HL-60 (cell line): ENCODE measurements at regions not wholly inside any gene's neighbourhood (a gene's known extent, or its start where the extent isn't known, plus 50 kb on each side); places are given as distances from the start of the nearest gene placed in this dataset.
"Not testable (repeated sequence)": the region's sequence is repeated elsewhere in the genome, so short reads cannot be mapped to it uniquely, and the experiment has no call there.

ENCODE experiments used
- CTCF ChIP-seq: IDR thresholded peaks from one replicate; pipeline ENCODE4 v1.5.1; 2011; ENCODE audit warnings: low read length, control low read depth, inconsistent platforms; ENCODE audit not compliant: insufficient read depth
- GABPA ChIP-seq: IDR thresholded peaks from 2 replicates; pipeline ENCODE4 v1.6.1; 2012; ENCODE audit warnings: low read depth
- POLR2AphosphoS5 ChIP-seq: IDR thresholded peaks from 2 replicates; pipeline ENCODE4 v1.6.1; 2012; ENCODE audit warnings: low read depth
- REST ChIP-seq: IDR thresholded peaks from 2 replicates; pipeline ENCODE4 v1.6.1; 2012; ENCODE audit warnings: low read depth; ENCODE audit not compliant: insufficient replicate concordance

- not testable (repeated sequence) for TF ChIP-seq CTCF, REST, POLR2AphosphoS5, GABPA
Measured at GRCh38 chr15:20249677-20249970, 292.0 kb downstream of the GOLGA6L6 start.
